Prostate gland (tissue), 2 donors: ENCODE measurements at regions not wholly inside any gene's neighbourhood (a gene's known extent, or its start where the extent isn't known, plus 50 kb on each side); places are given as distances from the start of the nearest gene placed in this dataset.

ENCODE experiments used
- CTCF ChIP-seq, 4 experiments: fragments of 200-600 bp in 2 of 4; fragments of 450-650 bp in 2 of 4; sonication (generic) in 2 of 4; IDR thresholded peaks; 1 replicate in 3 of 4; 2 replicates in 1 of 4; pipeline ENCODE4 v1.5.1; 2016 to 2019; ENCODE audit warnings: antibody characterized with exemption in 4 of 4, mild to moderate bottlenecking in 2 of 4, moderate library complexity in 2 of 4
- POLR2A ChIP-seq: fragments of 450-650 bp; IDR thresholded peaks from one replicate; pipeline ENCODE4 v1.6.1; 2016; ENCODE audit warnings: antibody characterized with exemption, mild to moderate bottlenecking
- POLR2AphosphoS5 ChIP-seq: sonication (generic); formaldehyde crosslinking; IDR thresholded peaks from one replicate; pipeline ENCODE4 v1.6.1; 2017; ENCODE audit warnings: antibody characterized with exemption

DNA sequence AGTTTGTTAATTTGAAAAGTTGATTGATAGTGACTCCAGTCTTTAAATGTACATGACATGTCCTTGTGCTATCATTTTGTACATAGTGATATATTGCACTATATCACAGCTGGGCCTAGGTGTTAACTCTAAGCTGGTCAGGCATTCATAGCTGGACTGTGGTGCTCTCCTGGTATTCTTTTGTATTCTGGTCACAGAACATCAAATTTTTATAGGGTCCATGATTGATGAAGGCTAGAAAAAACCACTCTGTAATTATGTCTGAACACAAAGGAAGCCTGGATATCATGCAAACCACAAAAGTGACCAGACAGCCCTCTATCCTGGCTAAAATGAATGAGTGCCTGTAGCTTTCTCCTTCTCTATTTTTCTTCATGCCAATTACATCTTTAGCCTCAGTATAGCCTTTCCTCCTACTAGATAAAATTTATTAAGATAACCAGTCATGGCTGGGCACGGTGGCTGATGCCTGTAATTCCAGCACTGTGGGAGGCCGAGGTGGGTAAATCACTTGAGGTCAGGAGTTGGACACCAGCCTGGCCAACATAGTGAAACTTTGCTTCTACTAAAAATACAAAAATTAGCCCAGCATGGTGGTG, 134.9 kb upstream of the B3GALT2 start:
- no peak for TF ChIP-seq POLR2AphosphoS5
- no peak for TF ChIP-seq CTCF (IDR thresholded peaks at IDR 0.05)
- no peak for TF ChIP-seq POLR2A
